GM21528 (cell line): ENCODE measurements at regions not wholly inside any gene's neighbourhood (a gene's known extent, or its start where the extent isn't known, plus 50 kb on each side); places are given as distances from the start of the nearest gene placed in this dataset.

Experiments
- ATAC-seq: cut with Tn5 transposase; IDR thresholded peaks from one replicate; pipeline ENCODE4 v1.9.1; 2021; ENCODE audit warnings: mild to moderate bottlenecking, moderate library complexity; ENCODE audit not compliant: unreplicated experiment, low FRiP score

GRCh38 chr7:46004965-46005364 is 83.9 kb upstream of the IGFBP3 start:
- ATAC-seq: no peak

- no peak for ATAC-seq
These were observed 83.1 kb upstream of the IGFBP3 start for GRCh38 chr7:46003896-46004875.

GRCh38 chr7:46003161-46003560 is 82.1 kb upstream of the IGFBP3 start:
- no peak for ATAC-seq

GRCh38 chr7:46000513-46000912 is 79.4 kb upstream of the IGFBP3 start:
- ATAC-seq: no peak

GRCh38 chr7:45999541-45999940 is 78.5 kb upstream of the IGFBP3 start:
- no peak for ATAC-seq

- no peak for ATAC-seq
These were observed 77.4 kb upstream of the IGFBP3 start for GRCh38 chr7:45998506-45998905.

- no peak for ATAC-seq
These were observed 72.5 kb upstream of the IGFBP3 start for GRCh38 chr7:45993621-45994020.

- no peak for ATAC-seq
These were observed 71.8 kb upstream of the IGFBP3 start for GRCh38 chr7:45992826-45993225.

- no peak for ATAC-seq
These were observed 69.2 kb upstream of the IGFBP3 start for GRCh38 chr7:45990276-45990675.

GRCh38 chr7:45988405-45989057 is 67.5 kb upstream of the IGFBP3 start:
- ATAC-seq: no peak

GRCh38 chr7:45987521-45988290 is 66.6 kb upstream of the IGFBP3 start:
- ATAC-seq: no peak

GRCh38 chr7:45986355-45987298 is 65.6 kb upstream of the IGFBP3 start:
- ATAC-seq: no peak

- no peak for ATAC-seq
These were observed 64.8 kb upstream of the IGFBP3 start for GRCh38 chr7:45985902-45986301.

- no peak for ATAC-seq
These were observed 63.6 kb upstream of the IGFBP3 start for GRCh38 chr7:45984386-45985295.

- no peak for ATAC-seq
These were observed 62.7 kb upstream of the IGFBP3 start for GRCh38 chr7:45983720-45984255.

- no peak for ATAC-seq
These were observed 62.0 kb upstream of the IGFBP3 start for GRCh38 chr7:45982907-45983719.

- no peak for ATAC-seq
These were observed 61.1 kb upstream of the IGFBP3 start for GRCh38 chr7:45982132-45982531.

- no peak for ATAC-seq
These were observed 59.9 kb upstream of the IGFBP3 start for GRCh38 chr7:45980973-45981372.
